Kidney tubule cell (primary cell): ENCODE measurements at regions not wholly inside any gene's neighbourhood (a gene's known extent, or its start where the extent isn't known, plus 50 kb on each side); places are given as distances from the start of the nearest gene placed in this dataset.
"Not testable (repeated sequence)": the region's sequence is repeated elsewhere in the genome, so short reads cannot be mapped to it uniquely, and the experiment has no call there.

Experiments used
- DNase-seq: peaks from one replicate; pipeline ENCODE4 v3.0.0-alpha.2; 2018; ENCODE audit warnings: low spot score

- DNase-seq: peak; percentile 39
Measured at GRCh38 chr4:127479031-127479622, 153.6 kb upstream of the INTU start.

- DNase-seq: no peak
Measured at GRCh38 chr4:127482049-127482448, 150.7 kb upstream of the INTU start.

DNA sequence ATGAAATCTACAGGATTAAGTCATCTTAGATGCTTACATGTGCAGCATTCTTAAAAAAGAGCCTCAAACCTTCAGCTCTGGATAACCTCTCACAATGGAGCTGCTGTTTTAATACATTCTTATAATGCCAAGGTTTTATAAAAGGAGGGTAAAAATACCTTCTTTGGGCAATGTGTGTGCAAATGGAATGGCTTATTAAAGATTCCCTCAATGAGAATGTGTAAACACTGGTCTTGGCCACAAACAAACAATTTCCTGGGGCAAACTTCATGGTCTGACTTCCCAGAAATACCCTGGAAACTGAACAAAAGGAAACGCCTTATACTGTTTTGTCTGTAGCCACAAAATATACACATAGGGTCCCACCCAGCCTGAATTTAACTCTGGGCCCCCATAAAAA, 148.6 kb upstream of the INTU start:
- DNase-seq: no peak

DNA sequence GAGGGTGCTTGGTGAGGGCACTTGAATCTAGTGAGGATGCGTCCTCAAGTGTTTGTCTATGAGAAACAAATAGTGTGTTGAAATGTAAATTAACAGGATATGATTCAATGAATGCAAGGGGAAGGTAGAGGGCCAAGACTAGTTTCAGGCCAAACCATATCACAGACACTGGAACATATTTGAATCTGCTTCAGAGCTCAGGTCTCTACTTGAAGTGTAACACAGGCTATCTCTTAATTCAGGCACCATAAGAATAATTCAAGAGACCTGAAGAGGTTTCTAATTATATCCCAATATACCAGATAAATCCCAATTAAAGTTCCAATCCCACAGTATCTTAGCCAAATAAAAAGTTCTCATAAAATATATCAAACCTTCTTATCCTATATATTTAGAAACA, 146.5 kb upstream of the INTU start:
- no peak for DNase-seq

DNA sequence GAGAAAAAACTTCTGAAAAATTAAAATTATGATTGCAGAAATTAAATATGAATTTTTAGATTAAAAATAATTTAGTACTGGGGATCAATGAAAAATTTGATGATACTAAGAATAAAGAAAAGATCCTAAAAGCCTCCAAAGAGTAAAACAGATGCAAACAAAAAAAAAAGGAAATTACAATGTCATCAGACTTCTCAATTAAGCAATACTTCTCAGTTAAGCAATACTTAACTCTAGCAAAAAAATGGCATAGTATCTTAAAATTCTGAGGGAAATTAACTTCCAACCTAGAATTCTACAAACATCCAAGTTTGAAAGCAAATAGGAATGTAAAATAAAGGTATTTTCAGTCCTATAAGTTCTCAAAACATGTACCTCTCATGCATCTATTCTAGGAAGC, 141.2 kb upstream of the INTU start:
- no peak for DNase-seq

DNA sequence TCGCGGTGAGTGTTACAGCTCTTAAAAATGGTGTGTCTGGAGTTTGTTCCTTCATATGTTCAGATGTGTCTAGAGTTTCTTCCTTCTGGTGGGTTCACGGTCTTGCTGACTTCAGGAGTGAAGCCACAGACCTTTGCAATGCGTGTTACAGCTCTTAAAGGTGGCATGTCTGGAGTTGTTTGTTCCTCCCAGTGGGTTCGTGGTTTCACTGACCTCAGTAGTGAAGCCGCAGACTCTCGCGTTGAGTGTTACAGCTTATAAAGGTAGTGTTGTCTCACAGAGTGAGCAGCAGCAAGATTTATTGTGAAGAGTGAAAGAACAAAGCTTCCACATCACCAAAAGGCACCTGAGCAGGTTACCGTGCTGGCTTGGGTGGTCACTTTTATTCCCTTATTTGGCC, 135.9 kb upstream of the INTU start:
- DNase-seq: not testable (repeated sequence)

DNA sequence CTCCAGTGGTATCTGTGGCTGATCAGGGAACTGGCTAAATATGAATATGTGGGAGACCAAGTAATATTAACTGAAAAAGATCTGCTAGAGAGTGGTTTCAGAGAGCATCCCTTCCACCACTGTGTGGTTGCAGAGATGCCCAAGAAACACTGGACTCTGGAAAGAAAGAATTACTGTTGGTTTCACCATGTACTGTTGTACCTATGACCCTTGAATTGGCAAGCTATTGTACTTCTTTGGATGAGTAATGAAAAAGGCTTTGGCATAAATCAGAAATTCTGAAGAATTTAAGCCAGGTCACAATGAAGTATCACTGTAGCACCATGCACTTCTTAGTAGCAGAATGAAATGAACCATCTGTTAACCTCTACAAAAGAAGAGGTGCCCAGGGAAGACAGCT, 134.4 kb upstream of the INTU start:
- no peak for DNase-seq

DNA sequence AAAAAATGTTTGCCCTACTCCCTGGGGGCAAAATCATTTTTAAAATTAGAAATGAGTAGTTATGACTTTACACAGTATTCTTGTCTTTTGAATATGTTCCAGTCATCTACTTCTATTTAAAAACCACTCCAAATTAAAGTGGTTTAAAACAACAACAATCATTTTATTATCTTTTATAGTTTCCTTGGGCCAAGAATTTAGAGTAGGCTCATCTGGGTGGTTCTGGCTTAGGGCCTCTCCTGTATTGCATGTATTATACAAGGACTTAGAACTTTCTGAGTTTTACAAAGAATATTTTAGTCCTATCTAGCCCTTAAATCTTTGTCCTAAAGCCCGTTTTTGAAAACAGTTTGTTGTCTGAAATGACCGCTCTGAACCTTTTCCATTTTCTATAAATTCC, 132.5 kb upstream of the INTU start:
- no peak for DNase-seq

DNA sequence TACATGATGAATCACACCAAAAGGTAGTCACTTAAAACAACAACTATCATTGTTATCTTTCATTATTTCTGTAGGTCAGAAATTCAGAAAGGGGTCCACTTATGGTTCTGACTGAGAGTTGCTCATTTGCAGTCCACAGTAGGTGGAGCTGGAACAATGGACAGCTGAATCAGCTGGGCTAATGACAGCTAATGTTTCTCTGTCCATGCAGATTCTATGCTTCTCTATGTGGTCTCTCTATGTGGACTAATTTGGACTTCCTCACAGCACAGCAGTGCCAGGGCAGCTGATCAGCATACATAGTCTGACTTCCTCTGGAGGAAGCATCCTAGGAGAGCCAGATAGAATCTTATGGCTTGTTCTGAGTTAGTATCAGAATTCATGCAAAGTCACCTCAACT, 131.7 kb upstream of the INTU start:
- peak; percentile 24 for DNase-seq

DNA sequence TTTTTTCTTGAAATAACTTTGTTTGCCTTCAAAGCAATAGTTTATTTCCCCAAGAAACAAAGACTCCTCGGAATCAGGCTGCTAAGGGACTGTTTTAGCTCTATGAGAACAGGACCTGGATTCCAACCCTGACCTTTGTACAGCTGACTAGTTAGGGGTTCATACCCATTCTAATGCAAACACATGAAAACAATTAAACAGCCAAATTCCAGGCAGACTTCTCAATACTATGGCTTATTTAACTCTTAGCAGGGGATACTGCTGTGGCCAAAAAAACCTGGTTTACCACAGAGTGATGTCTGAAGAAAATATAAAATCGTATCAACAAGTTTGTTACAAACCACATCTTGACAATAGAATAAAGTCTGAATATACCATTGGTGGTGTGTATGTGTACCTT, 129.6 kb upstream of the INTU start:
- DNase-seq: no peak

DNA sequence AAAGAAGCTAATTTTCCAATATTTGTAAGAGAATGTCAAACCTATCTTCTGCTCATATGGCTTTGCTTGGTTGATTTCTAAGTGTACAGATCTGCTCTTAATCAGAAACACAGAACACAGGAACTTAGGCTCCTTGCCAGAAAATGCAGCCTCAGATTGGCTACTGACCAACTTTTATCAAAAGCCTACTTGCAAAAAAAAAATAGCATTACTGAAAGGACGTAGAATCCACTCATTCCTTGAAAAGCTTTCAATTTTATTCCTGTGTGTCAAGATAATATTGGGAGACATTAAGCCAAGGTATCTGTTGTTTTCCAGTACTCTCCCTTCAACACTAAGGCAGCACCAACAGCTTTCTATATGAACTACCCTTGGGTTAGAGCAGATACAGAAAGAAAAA, 127.6 kb upstream of the INTU start:
- DNase-seq: peak; percentile 30

GRCh38 chr4:127506283-127506682, 126.5 kb upstream of the INTU start:
- no peak for DNase-seq

DNA sequence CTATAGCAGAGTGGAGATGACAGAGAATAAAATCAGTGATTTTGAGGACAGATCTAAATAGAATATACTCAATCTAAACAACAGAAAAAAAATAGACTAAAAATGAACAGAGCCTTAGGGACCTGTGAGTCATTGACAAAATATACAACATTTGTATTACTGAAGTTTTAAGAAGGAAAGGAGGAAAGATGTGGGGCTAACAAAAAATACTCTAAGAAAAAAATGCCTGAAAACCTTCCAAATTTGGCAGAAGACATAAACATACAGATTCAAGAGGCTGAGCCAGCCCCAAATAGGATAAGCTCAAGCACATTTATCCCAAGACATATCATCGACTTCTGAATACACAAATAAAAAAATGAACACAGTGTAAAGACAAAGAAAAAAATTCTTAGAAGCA, 123.6 kb upstream of the INTU start:
- no peak for DNase-seq

- not testable (repeated sequence) for DNase-seq
Measured at GRCh38 chr4:127512672-127513071, 120.1 kb upstream of the INTU start.

DNA sequence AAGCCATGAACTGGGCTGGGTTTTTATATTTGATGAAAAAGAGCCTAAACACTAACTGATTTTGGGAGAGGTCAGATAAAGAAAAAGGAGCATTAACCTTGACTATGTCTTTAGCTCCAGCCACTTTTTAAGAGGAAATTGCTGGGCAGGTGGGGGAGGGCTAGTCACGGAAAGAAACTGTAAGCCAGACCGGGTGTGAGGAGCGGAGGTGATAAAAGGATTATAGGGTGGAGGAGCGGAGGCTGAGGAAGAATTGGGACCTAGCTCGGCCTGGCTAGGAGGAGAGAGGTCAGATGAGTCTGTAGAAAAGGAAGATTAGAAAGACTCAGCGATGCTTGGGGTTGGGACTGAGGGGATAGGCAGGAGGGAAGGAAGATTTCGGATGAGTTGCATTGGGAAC, 117.5 kb upstream of the INTU start:
- not testable (repeated sequence) for DNase-seq

DNA sequence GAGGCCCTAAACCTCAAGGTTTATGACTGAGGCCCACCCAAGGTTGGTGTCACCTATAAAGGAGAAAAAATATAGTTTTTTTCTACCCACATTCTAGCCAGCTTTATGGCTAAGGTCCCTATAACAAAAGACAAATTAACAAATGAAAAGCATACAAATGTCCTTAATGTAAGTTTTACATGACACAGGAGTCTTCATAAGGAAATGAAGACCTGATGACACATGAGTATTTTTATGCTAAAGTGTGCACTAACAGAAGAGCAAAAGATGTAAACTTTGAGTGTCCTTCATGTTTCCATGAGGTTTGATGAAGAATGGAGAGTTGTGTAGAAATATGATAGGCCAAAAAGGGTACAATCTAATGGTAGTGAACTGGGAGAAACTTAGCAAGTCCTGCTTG, 114.7 kb upstream of the INTU start:
- no peak for DNase-seq

DNA sequence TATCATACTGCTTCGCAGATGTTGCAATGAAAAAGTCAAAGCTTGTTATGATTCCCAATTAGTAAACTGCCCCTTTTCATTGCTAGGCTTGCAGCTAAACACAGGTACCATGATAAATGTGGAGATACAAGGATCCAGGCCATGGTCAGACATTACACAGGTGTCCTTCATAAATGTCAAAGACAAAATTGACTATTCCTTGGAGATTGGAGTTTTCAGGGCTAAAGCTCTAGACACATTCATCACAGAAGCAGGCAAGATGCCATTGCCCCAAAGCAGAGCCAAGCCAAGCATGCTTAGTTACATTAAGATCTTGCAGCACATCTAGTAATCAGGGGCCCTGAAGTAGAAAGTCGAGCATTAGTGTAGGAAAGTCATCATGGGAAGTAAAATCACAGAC, 111.3 kb upstream of the INTU start:
- DNase-seq: no peak

DNA sequence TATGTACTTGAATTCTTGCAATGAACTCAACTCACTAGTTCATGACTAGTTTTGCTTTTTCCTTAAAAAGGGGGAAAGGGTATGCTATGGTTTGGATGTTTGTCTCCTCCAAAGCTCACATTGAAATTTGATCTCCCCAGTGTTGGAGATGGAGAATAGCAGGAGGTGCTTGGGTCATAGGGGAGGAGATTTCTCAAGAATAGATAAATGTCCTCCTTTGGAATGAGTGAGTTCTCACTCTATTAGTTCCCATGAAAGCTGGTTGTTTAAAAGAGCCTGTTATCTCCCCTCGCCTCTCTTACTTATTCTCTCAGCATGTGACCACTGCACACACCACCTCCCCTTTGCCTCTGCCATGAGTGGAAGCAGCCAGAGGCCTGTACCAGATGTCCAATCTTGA, 109.4 kb upstream of the INTU start:
- DNase-seq: no peak

DNA sequence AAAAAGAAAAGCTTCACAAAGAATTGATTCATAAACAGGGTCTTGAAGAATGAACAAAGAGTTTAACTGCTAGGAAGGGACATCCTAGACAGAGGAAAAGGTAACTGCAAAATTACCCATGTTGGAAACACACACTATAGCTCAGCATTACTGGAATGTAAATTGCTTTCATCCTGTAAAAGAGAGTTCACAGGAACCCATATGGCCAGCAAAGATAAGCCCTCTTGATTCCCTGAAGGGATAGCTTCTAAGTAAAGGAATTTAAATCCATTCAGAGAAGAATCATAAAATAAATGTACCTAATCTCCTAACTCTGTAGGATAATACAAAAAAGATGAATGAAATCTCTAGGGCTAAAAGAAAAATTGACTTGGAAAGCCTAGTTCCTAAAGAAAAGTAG, 107.1 kb upstream of the INTU start:
- DNase-seq: no peak

DNA sequence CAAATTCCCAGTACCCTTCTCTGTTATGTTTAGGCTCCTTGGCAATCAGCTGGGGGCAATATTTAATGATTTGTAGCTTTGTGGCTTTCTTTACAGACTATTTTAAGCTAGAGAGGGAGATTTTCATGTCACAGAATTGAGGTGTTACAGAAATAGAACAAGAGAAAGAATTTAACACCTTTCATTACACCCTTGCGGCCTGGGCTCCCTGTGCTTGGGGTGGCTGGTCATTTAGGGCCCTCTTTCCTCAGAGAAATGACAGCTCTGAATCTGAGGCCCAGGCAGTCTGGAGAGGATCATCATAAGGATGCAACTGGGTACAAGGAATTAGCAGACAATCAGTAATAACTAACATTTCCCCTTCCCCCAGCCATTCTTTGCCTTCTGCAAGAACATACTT, 104.5 kb upstream of the INTU start:
- no peak for DNase-seq

GRCh38 chr4:127529879-127530278, 102.9 kb upstream of the INTU start:
- not testable (repeated sequence) for DNase-seq

DNA sequence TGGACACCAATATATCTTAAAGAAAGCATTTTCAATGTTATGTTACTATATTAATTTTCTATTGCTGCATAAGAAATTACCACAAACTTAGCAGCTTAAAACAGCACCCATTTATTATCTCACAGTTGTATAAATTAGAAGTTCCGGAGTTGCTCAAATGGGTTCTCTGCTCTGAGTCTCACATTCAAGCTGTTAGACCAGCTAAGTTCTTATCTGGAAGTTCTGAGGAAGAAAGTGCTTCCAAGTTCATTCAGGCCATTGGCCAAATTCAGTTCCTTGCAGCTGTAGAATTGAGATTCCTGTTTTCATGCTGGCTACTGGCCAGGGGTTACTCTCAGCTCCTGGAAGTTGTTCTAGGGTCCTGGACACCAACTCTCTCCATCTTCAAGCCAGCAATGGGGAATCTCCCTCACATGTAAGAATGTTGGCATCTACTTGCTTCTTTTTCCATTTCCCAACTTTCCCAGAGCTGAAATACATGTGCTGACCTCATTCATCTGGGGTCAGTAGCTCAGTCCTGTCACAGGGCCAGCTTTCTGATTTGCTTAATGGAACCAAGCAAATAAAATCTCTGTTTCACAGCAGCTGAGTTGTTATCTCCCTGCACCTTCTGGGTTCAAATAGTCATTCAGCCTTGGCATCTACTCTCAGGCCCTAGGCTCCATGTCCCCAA, 99.6 kb upstream of the INTU start:
- DNase-seq: no peak

GRCh38 chr4:127534041-127534825, 98.5 kb upstream of the INTU start:
- no peak for DNase-seq

- DNase-seq: no peak
Measured at GRCh38 chr4:127538016-127538415, 94.7 kb upstream of the INTU start.
